HG03175 (cell line): ENCODE measurements at regions not wholly inside any gene's neighbourhood (a gene's known extent, or its start where the extent isn't known, plus 50 kb on each side); places are given as distances from the start of the nearest gene placed in this dataset.

ENCODE experiments used
- ATAC-seq: cut with Tn5 transposase; IDR thresholded peaks from one replicate; pipeline ENCODE4 v1.9.1; 2021; ENCODE audit warnings: mild to moderate bottlenecking, moderate library complexity; ENCODE audit not compliant: unreplicated experiment

- ATAC-seq = no peak
Measured at GRCh38 chr5:167440846-167441245, 850.6 kb upstream of the WWC1 start.

DNA sequence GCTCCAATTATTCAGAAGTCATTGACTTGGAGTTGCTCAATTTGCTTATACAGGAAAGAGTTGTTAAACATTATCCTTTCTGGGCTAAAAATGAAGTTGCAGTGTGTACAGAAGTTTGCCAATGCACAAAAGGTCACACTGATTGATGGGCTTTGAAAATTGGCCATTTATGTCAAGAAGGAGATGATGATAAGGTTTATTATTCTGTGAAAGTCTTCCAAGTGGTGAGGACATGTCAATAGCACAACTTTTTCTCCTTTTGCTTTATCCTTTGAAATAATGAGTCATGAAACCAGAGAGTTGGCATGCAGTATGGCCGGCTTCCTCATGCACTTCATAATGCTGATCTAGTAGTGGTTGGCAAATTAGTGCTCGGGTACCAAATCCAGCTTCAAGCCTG, 848.5 kb upstream of the WWC1 start:
- ATAC-seq = no peak

GRCh38 chr5:167447466-167448375, 843.7 kb upstream of the WWC1 start:
- no peak for ATAC-seq

GRCh38 chr5:167448376-167448775, 843.1 kb upstream of the WWC1 start:
- no peak for ATAC-seq

- ATAC-seq = no peak
Measured at GRCh38 chr5:167451076-167451475, 840.4 kb upstream of the WWC1 start.

- no peak for ATAC-seq
Measured at GRCh38 chr5:167452136-167452535, 839.3 kb upstream of the WWC1 start.

- ATAC-seq = no peak
Measured at GRCh38 chr5:167453246-167454030, 838.0 kb upstream of the WWC1 start.

DNA sequence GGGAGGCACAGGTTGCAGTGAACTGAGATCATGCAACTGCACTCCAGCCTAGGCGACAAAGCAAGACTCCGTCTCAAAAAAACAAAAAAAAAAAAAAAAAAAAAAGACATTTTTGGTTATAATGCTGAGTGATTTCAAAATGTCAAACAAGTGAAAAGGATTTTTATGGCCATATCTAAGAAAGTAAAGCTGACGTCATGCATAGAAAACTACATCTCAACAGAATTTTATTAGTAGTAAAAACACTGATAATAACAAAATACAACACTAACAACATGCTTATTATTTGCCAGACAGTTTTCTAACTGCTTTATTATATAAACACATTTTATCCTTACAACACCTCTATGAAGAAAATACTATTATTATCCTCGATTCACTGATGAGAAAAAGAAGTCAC, 833.0 kb upstream of the WWC1 start:
- no peak for ATAC-seq

DNA sequence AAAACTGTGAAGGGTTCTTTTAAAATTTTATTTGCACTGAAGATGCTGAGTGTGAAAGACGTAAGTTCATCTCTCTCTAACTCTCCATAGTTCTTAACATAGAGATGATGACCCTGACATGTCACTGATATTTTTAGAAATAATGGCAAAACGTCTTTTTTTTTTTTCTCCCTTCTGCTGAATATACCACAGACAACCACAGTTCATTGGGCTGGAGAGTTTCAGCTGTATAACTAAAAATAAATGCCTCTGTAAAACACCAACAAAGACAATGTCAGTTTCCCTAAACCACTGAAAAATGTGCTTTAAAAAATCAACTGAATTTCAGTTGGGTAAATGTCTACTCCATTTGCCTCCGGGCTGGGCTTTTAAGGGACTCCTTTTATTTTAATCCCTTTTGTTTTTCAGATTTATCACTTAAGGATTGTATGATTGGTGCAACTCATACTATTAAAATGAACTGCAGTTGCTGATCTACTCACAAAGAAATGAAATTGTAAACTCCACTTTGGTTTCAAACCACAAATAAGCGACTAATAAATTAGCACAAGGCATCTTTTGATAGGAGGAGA, 830.9 kb upstream of the WWC1 start:
- no peak for ATAC-seq

DNA sequence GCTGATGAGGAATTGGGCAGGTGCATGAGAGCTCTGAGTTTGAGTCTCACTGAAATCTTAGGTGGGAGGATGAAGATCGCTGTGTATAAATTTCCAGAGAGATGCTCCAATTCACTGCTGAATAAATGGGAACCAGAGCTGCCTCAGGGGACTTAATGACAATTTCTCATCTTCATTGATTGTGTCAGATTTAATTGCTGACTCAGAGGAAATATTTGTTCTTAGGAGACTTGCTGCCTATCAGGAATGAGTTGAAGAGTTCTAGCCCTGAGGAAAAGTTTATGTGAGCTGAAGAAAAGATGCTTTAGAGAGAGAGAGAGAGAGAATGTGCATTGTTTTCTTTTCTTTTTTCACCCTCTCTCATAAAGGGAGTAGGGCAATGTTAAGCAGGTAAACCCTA, 827.5 kb upstream of the WWC1 start:
- ATAC-seq = no peak

DNA sequence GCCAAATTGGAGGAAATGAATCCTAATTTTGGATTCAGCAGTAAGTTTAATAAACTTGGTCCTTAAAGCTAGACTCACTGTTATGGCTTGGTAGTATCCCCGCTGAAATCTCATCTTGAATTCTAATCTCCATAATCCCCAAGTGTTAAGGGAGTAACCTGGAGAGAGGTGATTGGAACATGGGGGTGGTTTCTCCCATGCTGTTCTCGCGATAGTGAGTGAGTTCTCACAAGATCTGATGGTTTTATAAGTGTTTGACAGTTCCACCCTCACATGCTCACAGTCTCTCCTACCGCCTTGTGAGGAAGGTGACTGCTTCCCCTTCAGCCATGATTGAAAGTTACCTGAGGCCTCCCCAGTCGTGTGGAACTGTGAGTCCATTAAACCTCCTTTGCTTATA, 824.5 kb upstream of the WWC1 start:
- no peak for ATAC-seq

GRCh38 chr5:167472566-167473108, 818.8 kb upstream of the WWC1 start:
- no peak for ATAC-seq

- ATAC-seq = no peak
Measured at GRCh38 chr5:167478188-167478587, 813.3 kb upstream of the WWC1 start.

- ATAC-seq = no peak
Measured at GRCh38 chr5:167479779-167480178, 811.7 kb upstream of the WWC1 start.

- ATAC-seq = no peak
Measured at GRCh38 chr5:167481345-167481744, 810.1 kb upstream of the WWC1 start.

DNA sequence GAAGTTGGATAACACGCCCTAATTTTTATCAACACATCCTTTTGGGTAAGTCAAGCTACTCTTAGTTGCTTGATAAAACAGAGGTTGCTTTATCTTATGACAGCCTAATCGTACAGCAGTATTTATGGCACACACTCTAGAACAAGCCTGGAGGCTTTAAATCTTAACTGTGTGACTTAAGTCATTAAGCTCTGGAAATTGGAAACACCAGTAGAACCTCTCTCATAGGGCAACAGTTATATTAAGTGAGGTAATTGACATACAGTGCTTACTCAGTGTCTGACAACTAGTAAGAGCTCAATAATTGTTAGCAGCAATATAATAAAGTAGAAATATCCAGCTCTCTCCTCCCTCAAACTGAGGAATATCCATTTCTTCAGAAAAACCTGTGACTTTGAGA, 808.9 kb upstream of the WWC1 start:
- ATAC-seq = no peak

DNA sequence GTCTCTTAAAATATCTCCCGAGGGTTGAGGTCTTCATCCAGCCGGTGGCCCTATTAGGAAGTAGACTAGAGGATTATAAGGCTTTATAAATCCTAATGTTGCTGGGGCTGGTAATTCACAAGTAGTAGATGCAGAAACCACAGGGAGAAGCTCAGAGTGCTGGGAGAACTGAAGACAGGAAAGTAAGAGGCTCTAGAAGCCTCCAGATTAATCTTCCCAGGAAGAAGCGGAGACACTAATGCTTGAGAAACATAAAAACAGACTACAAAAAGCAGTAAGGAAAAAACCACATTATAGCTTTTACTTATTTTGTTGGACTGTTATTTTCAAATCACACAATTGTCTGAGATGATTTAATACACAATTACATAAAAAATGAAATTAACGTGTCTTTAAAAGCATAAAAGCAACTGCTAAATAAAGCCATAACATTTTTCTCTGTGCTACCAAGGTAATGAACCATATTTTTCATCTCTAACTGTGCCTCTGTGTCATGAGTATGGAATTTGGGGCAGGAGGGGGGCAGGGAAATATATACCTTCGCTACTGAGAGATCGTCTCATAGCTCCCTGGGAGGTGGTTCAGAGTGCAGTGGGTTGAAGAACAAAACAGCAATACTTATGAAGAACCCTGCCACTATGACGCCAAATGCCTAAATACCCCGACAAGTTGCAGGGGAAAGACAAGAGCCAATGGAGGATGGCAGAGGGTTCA, 806.2 kb upstream of the WWC1 start:
- ATAC-seq = no peak

GRCh38 chr5:167488371-167488770, 803.1 kb upstream of the WWC1 start:
- no peak for ATAC-seq

- no peak for ATAC-seq
Measured at GRCh38 chr5:167489202-167489601, 802.2 kb upstream of the WWC1 start.

GRCh38 chr5:167503926-167504720, 787.3 kb upstream of the WWC1 start:
- no peak for ATAC-seq
